PC-9 (cell line): ENCODE measurements at regions not wholly inside any gene's neighbourhood (a gene's known extent, or its start where the extent isn't known, plus 50 kb on each side); places are given as distances from the start of the nearest gene placed in this dataset.

Experiments used
- CTCF ChIP-seq: fragments of 200-600 bp; sonication (generic); conservative IDR thresholded peaks from 2 replicates; pipeline ENCODE4 v1.6.1; 2017; ENCODE audit warnings: mixed run types, antibody characterized with exemption, mild to moderate bottlenecking, moderate library complexity
- EZH2 ChIP-seq: fragments of 200-600 bp; sonication (generic); IDR thresholded peaks from 2 replicates; pipeline ENCODE4 v1.8.0; 2017; ENCODE audit warnings: antibody characterized with exemption, low read depth

DNA sequence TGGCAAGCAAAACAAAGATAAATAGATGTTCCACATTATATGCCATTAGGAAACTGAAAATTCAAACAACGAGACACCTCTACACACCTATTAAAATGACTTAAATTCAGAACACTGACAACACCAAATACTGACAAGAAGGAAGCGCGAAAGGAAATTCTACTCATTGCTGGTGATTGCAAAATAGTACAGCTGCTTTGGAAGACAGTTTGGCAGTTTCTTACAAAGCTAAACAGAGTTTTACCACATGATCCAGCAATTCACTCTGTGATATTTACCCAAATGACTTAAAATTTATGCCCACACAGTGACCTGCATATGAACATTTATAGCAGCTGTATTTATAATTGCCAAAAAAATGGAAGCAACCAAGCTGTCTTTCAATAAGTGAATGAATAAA is 232.6 kb downstream of the CASP12 start:
- no peak for TF ChIP-seq CTCF
- no peak for TF ChIP-seq EZH2
